ENCODE measurements at regions not wholly inside any gene's neighbourhood (a gene's known extent, or its start where the extent isn't known, plus 50 kb on each side); places are given as distances from the start of the nearest gene placed in this dataset.

GRCh38 chr11:69394869-69395246 lies 86.6 kb upstream of the LINC01488 start:
- TF ChIP-seq, protein P1, sequence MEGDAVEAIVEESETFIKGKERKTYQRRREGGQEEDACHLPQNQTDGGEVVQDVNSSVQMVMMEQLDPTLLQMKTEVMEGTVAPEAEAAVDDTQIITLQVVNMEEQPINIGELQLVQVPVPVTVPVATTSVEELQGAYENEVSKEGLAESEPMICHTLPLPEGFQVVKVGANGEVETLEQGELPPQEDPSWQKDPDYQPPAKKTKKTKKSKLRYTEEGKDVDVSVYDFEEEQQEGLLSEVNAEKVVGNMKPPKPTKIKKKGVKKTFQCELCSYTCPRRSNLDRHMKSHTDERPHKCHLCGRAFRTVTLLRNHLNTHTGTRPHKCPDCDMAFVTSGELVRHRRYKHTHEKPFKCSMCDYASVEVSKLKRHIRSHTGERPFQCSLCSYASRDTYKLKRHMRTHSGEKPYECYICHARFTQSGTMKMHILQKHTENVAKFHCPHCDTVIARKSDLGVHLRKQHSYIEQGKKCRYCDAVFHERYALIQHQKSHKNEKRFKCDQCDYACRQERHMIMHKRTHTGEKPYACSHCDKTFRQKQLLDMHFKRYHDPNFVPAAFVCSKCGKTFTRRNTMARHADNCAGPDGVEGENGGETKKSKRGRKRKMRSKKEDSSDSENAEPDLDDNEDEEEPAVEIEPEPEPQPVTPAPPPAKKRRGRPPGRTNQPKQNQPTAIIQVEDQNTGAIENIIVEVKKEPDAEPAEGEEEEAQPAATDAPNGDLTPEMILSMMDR (IDR thresholded peaks at IDR 0.05) = no peak
- no peak for TF ChIP-seq POLR2A (IDR thresholded peaks at IDR 0.05)

Data from esophagus squamous epithelium (tissue), 4 donors.